OCI-LY7 (cell line): ENCODE measurements at regions not wholly inside any gene's neighbourhood (a gene's known extent, or its start where the extent isn't known, plus 50 kb on each side); places are given as distances from the start of the nearest gene placed in this dataset.

Experiments used
- EZH2phosphoT487 ChIP-seq: fragments of 200-600 bp; sonication (generic); IDR thresholded peaks from 2 replicates; pipeline ENCODE4 v1.6.1; 2018; ENCODE audit warnings: low read depth, borderline replicate concordance, mild to moderate bottlenecking, mixed run types, antibody characterized with exemption, low read length, moderate library complexity, mixed read lengths
- TF ChIP-seq, protein P1 (sequence below): fragments of 200-600 bp; sonication (generic); conservative IDR thresholded peaks from 2 replicates; pipeline ENCODE4 v1.5.1; 2014; ENCODE audit warnings: mild to moderate bottlenecking, antibody characterized with exemption, low read length, moderate library complexity, mixed read lengths

DNA sequence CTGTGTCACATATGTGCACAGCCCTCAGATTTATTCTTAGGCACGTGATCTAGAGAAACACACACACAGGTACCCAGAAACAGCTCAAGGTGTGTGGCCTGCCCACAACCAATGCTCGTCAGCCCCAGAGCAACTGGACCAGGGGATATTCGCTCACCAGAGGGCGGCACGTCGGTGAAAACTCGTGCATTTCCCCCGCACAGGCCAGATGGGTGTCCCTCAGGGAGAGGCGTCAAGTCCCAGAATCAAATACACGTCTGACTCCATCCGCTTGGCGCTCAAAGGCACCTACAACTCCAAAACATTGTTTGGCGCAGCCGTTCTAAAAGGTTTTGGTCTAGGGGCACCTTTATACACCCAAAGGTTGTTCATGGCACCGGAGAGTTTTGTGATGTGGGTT lies 429.0 kb downstream of the BRD1 start:
- TF ChIP-seq, protein P1, sequence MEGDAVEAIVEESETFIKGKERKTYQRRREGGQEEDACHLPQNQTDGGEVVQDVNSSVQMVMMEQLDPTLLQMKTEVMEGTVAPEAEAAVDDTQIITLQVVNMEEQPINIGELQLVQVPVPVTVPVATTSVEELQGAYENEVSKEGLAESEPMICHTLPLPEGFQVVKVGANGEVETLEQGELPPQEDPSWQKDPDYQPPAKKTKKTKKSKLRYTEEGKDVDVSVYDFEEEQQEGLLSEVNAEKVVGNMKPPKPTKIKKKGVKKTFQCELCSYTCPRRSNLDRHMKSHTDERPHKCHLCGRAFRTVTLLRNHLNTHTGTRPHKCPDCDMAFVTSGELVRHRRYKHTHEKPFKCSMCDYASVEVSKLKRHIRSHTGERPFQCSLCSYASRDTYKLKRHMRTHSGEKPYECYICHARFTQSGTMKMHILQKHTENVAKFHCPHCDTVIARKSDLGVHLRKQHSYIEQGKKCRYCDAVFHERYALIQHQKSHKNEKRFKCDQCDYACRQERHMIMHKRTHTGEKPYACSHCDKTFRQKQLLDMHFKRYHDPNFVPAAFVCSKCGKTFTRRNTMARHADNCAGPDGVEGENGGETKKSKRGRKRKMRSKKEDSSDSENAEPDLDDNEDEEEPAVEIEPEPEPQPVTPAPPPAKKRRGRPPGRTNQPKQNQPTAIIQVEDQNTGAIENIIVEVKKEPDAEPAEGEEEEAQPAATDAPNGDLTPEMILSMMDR: no peak
- TF ChIP-seq EZH2phosphoT487: no peak
